ENCODE measurements at regions not wholly inside any gene's neighbourhood (a gene's known extent, or its start where the extent isn't known, plus 50 kb on each side); places are given as distances from the start of the nearest gene placed in this dataset.

GRCh38 chr1:221159608-221160007 lies 280.4 kb downstream of the HLX start:
- Histone ChIP-seq H3K9me3 (ENCODE audit: control extremely low read depth in 1 of 3, control insufficient read depth in 2 of 3, insufficient read depth in 1 of 3, low read length in 2 of 3) (peaks cover 0 to 2% (median 0%) of the 10 kb centered on the region in 3 donors), H3K27me3 (replicated peaks in 1 of 4; ENCODE audit: control extremely low read depth in 1 of 4, control insufficient read depth in 3 of 4, insufficient read depth in 4 of 4, low read length in 3 of 4) (peaks cover 0 to 15% (median 4%) of the 10 kb centered on the region in 4 experiments), H4K20me1 (ENCODE audit: control insufficient read depth, insufficient read depth, low read length, poor library complexity, severe bottlenecking) (no peaks in the 10 kb centered on the region), H3K4me1 (ENCODE audit: control insufficient read depth in 2 of 2, insufficient read depth in 2 of 2, low read length in 2 of 2) (peaks cover 24 to 36% of the 10 kb centered on the region in 2 donors), H3K36me3 (replicated peaks in 1 of 2; ENCODE audit: control extremely low read depth in 1 of 2, control insufficient read depth in 1 of 2, extremely low read depth in 1 of 2, insufficient read depth in 2 of 2, low read length in 1 of 2) (no peaks in the 10 kb centered on the region), H3K9ac (ENCODE audit: low read length) (no peak overlapping the region), H3K4me2 (replicated peaks; ENCODE audit: low read depth, low read length, poor library complexity, severe bottlenecking) (no peak overlapping the region), H2AFZ (ENCODE audit: insufficient read depth, low read depth, low read length, poor library complexity, severe bottlenecking) (no peak overlapping the region), H3K79me2 (ENCODE audit: control insufficient read depth, insufficient read depth, low read length) (no peaks in the 10 kb centered on the region), H3K27ac (ENCODE audit: low read length in 2 of 2) (no peak overlapping the region), H3K4me3 (ENCODE audit: control extremely low read depth in 1 of 5, extremely low read depth in 1 of 5, insufficient read depth in 1 of 5, low read depth in 2 of 5, low read length in 4 of 5) (no peak overlapping the region)
- ChIA-PET POLR2A (no interaction called here), CTCF (interaction anchor here (0.9 kb wide), 1 partner anchor 8 kb away, joined by 3 read pairs; no protein-coding TSS in a partner anchor)
- Mint-ChIP-seq H3K27me3 (peaks cover 4% of the 10 kb centered on the region), H3K9me3 (ENCODE audit: insufficient read depth) (no peaks in the 10 kb centered on the region), H3K4me1 (peaks cover 41% of the 10 kb centered on the region), H3K27ac (no peak overlapping the region), H3K4me3 (no peak overlapping the region)
- ATAC-seq (ENCODE audit: low read depth) (no peak), DNase-seq (no peak)
- TF ChIP-seq, protein P1, sequence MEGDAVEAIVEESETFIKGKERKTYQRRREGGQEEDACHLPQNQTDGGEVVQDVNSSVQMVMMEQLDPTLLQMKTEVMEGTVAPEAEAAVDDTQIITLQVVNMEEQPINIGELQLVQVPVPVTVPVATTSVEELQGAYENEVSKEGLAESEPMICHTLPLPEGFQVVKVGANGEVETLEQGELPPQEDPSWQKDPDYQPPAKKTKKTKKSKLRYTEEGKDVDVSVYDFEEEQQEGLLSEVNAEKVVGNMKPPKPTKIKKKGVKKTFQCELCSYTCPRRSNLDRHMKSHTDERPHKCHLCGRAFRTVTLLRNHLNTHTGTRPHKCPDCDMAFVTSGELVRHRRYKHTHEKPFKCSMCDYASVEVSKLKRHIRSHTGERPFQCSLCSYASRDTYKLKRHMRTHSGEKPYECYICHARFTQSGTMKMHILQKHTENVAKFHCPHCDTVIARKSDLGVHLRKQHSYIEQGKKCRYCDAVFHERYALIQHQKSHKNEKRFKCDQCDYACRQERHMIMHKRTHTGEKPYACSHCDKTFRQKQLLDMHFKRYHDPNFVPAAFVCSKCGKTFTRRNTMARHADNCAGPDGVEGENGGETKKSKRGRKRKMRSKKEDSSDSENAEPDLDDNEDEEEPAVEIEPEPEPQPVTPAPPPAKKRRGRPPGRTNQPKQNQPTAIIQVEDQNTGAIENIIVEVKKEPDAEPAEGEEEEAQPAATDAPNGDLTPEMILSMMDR (IDR thresholded peaks at IDR 0.05): no peak
- 100% methylated on average over 2 of the region's 2 CpGs for WGBS (ENCODE audit: insufficient coverage)
- intact Hi-C loops (cut with micrococcal nuclease): loop anchor here (5.0 kb wide), 1 partner anchor 282 kb away; the partner anchor contains the start of gene HLX

DNA sequence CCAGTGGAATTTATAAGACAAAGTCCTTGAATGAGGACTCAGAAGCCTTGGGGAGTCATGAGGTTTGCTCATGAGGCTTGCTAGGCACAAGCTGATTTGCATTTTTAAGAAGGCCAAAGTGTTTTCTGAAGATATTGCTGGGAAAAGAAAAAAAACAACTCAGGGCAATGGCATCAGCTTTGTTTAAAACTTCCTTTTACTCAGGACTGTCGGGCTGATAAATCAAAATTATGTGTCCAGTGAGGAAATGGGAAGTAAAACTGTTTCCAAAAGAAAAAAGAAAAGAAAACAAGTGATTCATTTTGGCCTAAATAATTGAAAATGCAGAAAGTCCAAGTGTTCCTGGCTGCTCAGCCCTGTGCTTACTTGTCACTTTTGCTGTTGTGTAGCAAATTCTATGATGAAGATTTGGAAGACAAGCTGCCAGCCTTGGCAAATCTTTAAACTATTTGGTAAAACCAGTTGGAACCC lies 282.4 kb downstream of the HLX start:
- H3K4me1 ChIP-seq (ENCODE audit: control insufficient read depth in 2 of 2, insufficient read depth in 2 of 2, low read length in 2 of 2): peaks cover 38 to 55% of the 10 kb centered on the region in 2 donors
- Mint-ChIP-seq H3K4me3 (no peak overlapping the region), H3K4me1 (peaks cover 59% of the 10 kb centered on the region), H3K27me3 (peaks cover 9% of the 10 kb centered on the region), H3K9me3 (ENCODE audit: insufficient read depth) (no peaks in the 10 kb centered on the region), H3K27ac (no peak overlapping the region)
- ChIA-PET POLR2A (no interaction called here), CTCF (interaction anchor here (0.9 to 2.0 kb wide), 2 partner anchors 13 to 42 kb away, joined by 3 to 6 read pairs; no protein-coding TSS in a partner anchor)
- H3K4me3 ChIP-seq (ENCODE audit: control extremely low read depth in 1 of 5, extremely low read depth in 1 of 5, insufficient read depth in 1 of 5, low read depth in 2 of 5, low read length in 4 of 5): no peak overlapping the region
- no peaks in the 10 kb centered on the region for H3K79me2 ChIP-seq (ENCODE audit: control insufficient read depth, insufficient read depth, low read length)
- peaks cover 0 to 2% (median 0%) of the 10 kb centered on the region in 3 donors for H3K9me3 ChIP-seq (ENCODE audit: control extremely low read depth in 1 of 3, control insufficient read depth in 2 of 3, insufficient read depth in 1 of 3, low read length in 2 of 3)
- no peak for ATAC-seq (ENCODE audit: low read depth)
- TF ChIP-seq EZH2 (IDR thresholded peaks at IDR 0.05; ENCODE audit: borderline replicate concordance, insufficient read depth, low read depth, low read length, poor library complexity, severe bottlenecking): no peak
- TF ChIP-seq, protein P1 (IDR thresholded peaks at IDR 0.05): no peak
- no peak overlapping the region for H2AFZ ChIP-seq (ENCODE audit: insufficient read depth, low read depth, low read length, poor library complexity, severe bottlenecking)
- no peaks in the 10 kb centered on the region for H4K20me1 ChIP-seq (ENCODE audit: control insufficient read depth, insufficient read depth, low read length, poor library complexity, severe bottlenecking)
- no peak for DNase-seq
- H3K27me3 ChIP-seq (replicated peaks in 1 of 4; ENCODE audit: control extremely low read depth in 1 of 4, control insufficient read depth in 3 of 4, insufficient read depth in 4 of 4, low read length in 3 of 4): peaks cover 0 to 23% (median 13%) of the 10 kb centered on the region in 4 experiments
- intact Hi-C loops (cut with micrococcal nuclease): no loop called here
- no CpG with 5 or more reads among the region's 1 CpG for WGBS (ENCODE audit: insufficient coverage)
- H3K36me3 ChIP-seq (replicated peaks in 1 of 2; ENCODE audit: control extremely low read depth in 1 of 2, control insufficient read depth in 1 of 2, extremely low read depth in 1 of 2, insufficient read depth in 2 of 2, low read length in 1 of 2): no peaks in the 10 kb centered on the region
- no peak overlapping the region for H3K4me2 ChIP-seq (replicated peaks; ENCODE audit: low read depth, low read length, poor library complexity, severe bottlenecking)
- no peak overlapping the region for H3K9ac ChIP-seq (ENCODE audit: low read length)
- no peak overlapping the region for H3K27ac ChIP-seq (ENCODE audit: low read length in 2 of 2)

Measured in B cell (primary cell).